Activated naive CD8-positive, alpha-beta T cell treated with anti-CD3 and anti-CD28 coated beads, Interleukin-2, amount 10 ng/mL, durations not matched to agents 7 days and 5 days (primary cell): ENCODE measurements at regions not wholly inside any gene's neighbourhood (a gene's known extent, or its start where the extent isn't known, plus 50 kb on each side); places are given as distances from the start of the nearest gene placed in this dataset.

ENCODE experiments used
- ATAC-seq: fragments of 150-1000 bp; cut with Tn5 transposase; one replicate; pipeline ENCODE4 v1.10.0; 2021; ENCODE audit warnings: low read depth, moderate library complexity
- POLR2A ChIA-PET: fragments of 350-600 bp; sonication (Branson Sonifier 250); formaldehyde crosslinking; loops from one replicate; lab custom pipeline; 2021; ENCODE audit warnings: antibody characterized with exemption; lab: Charles Lee
- DNase-seq: peaks from one replicate; pipeline ENCODE4 v3.0.0; 2021
- H3K27ac Mint-ChIP-seq: one replicate; pipeline ENCODE4 v1.8.0; 2022; ENCODE audit warnings: mild to moderate bottlenecking, mixed read lengths
- H3K27me3 Mint-ChIP-seq: one replicate; pipeline ENCODE4 v1.8.0; 2022; ENCODE audit warnings: mild to moderate bottlenecking, moderate library complexity, mixed read lengths
- H3K36me3 Mint-ChIP-seq: one replicate; pipeline ENCODE4 v1.8.0; 2021; ENCODE audit warnings: mild to moderate bottlenecking, mixed read lengths
- H3K4me1 Mint-ChIP-seq: one replicate; pipeline ENCODE4 v1.8.0; 2021; ENCODE audit warnings: mixed read lengths
- H3K4me3 Mint-ChIP-seq: one replicate; pipeline ENCODE4 v1.8.0; 2022; ENCODE audit warnings: mild to moderate bottlenecking, moderate library complexity, mixed read lengths
- H3K9me3 Mint-ChIP-seq: one replicate; pipeline ENCODE4 v1.8.0; 2021; ENCODE audit warnings: mixed read lengths

DNA sequence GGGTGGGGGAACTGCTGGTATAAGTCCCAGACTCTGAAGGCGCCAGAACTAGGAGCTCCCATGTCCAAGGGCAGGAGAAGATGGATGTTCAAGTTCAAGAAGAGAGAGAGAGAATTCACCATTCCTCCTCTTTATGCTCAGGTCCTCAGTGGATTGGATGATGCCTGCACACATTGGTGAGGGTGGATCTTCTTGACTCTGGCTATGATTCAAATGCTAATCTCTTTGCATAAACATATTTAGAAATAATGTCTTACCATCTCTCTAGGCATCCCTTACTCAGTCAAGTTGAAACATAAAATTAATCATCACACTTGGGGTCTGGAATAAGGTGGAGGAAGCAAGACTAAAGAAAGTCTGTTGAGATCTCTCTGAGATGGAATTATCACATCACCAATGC, 210.6 kb upstream of the CHST9 start:
- Mint-ChIP-seq H3K27me3 (no peaks in the 10 kb centered on the region), H3K4me3 (no peak overlapping the region), H3K36me3 (no peaks in the 10 kb centered on the region), H3K9me3 (peaks cover 2% of the 10 kb centered on the region), H3K27ac (no peak overlapping the region), H3K4me1 (no peaks in the 10 kb centered on the region)
- ATAC-seq (no peak), DNase-seq (no peak)
- POLR2A ChIA-PET, result no interaction called here

DNA sequence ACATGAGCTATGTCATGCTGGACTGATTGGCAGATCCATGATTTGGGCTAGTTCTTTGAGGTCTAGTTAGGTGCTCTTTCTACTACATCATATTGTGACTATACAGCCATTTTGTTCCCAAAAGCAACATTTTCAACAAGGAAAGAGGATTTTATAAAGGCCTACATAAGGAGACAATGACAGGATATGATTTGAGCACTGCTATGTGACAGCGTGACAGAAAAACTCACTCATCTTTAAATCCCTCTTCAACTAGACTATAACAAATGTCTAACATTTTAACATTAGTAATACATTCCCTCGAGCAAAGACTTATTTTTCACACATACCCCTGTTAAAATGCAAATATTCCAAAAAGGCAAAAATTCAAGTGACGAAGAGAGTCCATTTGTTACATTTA, 209.6 kb upstream of the CHST9 start:
- POLR2A ChIA-PET, result no interaction called here
- H3K36me3 Mint-ChIP-seq, result no peaks in the 10 kb centered on the region
- no peak overlapping the region for H3K27ac Mint-ChIP-seq
- ATAC-seq (no peak), DNase-seq (no peak)
- no peaks in the 10 kb centered on the region for H3K4me1 Mint-ChIP-seq
- no peak overlapping the region for H3K4me3 Mint-ChIP-seq
- no peaks in the 10 kb centered on the region for H3K27me3 Mint-ChIP-seq
- peaks cover 2% of the 10 kb centered on the region for H3K9me3 Mint-ChIP-seq

DNA sequence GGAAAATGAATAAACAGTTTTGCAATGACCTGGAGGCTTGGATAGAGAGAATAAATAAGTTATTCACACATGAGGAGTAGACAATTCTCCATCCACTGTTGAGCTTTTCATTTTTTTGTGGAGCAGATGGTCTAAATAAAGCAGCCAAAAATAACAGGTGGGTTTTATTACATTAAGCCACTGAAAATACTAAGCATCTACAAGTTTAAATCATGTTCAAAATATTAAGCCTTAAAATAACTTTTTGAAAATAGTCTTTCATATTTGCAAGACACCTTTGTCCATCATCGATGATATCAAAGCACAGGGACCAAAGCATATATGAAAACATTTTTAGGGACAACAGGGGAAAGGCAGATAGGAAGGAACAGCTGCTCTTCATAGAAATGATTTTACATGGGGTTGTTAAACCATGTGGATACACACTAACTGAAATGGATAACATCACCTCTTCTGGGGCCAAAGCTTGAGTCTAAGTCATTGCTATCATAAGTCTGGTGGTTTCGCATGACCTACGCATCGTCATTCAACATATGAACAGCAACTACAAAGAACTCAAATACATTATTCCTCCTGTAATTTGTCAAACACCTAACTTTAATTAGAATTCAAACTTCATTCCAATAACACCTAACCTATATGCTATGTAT, 197.6 kb upstream of the CHST9 start:
- Mint-ChIP-seq H3K36me3 (no peaks in the 10 kb centered on the region), H3K9me3 (peaks cover 6% of the 10 kb centered on the region), H3K4me1 (no peaks in the 10 kb centered on the region), H3K4me3 (no peak overlapping the region), H3K27ac (no peak overlapping the region), H3K27me3 (no peaks in the 10 kb centered on the region)
- ATAC-seq (no peak), DNase-seq (no peak)
- POLR2A ChIA-PET, result no interaction called here

DNA sequence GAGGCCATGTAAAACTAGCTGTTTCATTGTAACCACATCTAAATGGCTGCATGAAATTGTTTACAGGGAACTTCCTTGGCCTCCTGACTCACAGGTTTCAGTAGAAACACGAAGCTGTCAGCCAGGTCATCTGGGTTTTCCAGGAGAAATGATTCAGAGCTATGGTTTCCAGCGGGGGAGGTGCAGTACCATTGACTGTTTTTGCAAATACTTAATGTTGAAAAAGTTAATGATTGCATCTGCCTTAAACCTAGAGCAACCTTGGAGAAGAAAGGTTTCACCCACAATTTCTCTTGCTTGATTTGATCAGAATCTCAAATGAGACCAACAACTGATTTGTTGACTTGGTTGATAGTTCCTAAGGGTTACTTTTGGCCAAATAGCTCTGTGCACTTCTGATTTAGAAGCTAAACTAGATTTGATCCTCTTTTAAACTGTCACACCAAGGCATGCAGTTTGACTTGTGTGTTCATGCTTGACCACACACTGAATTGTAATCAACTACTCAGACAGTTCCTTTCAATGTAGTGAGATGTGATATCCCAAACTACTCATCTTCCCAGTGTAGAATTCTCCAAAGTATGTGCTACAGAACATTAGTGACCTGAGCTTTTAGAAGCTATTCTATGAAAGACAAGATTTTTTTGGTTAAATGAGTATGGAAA, 193.5 kb upstream of the CHST9 start:
- Mint-ChIP-seq H3K4me1 (no peaks in the 10 kb centered on the region), H3K27ac (no peak overlapping the region), H3K27me3 (no peaks in the 10 kb centered on the region), H3K9me3 (peaks cover 4% of the 10 kb centered on the region), H3K36me3 (no peaks in the 10 kb centered on the region), H3K4me3 (no peak overlapping the region)
- ATAC-seq (no peak), DNase-seq (no peak)
- POLR2A ChIA-PET, result no interaction called here

DNA sequence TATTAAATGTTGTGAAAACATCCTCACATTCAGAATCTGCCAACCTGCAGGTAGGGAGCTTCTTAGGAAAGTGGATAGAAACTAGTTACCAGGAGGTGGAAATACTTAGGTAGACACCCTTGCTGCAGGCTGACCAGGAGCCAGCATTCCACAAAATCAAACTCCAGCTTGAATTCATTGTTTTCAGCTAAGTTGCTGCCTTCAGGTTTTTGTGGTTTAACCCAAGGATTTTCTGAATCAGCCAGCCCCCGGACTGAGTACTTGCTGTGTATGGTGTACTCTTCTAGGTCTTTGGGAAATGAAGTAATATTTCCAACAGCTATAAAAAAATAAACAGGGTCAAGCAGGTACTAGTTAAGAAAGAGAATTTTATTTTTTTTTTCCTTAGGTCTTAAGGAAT, 192.1 kb upstream of the CHST9 start:
- Mint-ChIP-seq H3K27me3 (no peaks in the 10 kb centered on the region), H3K4me3 (no peak overlapping the region), H3K27ac (no peak overlapping the region), H3K9me3 (peaks cover 6% of the 10 kb centered on the region), H3K36me3 (no peaks in the 10 kb centered on the region), H3K4me1 (no peaks in the 10 kb centered on the region)
- POLR2A ChIA-PET, result no interaction called here
- ATAC-seq (no peak), DNase-seq (no peak)

DNA sequence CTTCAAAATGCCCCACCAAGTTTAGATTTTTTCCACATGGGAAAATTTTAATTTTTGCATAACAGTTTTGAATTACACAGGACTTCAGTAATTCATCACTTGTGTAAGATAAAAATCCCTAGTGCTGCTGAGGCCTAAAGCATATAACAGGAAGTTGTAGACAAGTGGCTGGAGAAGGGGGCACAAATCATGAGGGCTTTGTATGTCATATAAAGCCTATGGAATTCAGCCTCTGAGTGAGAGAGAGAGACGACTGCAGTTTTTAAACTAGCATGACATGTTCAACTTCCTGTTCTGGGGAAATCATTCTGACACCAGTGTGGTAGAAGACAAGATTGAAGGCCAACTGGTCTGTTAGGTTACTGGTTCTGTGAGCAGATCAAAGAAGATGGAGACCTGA, 187.3 kb upstream of the CHST9 start:
- Mint-ChIP-seq H3K4me3 (no peak overlapping the region), H3K9me3 (peaks cover 6% of the 10 kb centered on the region)

DNA sequence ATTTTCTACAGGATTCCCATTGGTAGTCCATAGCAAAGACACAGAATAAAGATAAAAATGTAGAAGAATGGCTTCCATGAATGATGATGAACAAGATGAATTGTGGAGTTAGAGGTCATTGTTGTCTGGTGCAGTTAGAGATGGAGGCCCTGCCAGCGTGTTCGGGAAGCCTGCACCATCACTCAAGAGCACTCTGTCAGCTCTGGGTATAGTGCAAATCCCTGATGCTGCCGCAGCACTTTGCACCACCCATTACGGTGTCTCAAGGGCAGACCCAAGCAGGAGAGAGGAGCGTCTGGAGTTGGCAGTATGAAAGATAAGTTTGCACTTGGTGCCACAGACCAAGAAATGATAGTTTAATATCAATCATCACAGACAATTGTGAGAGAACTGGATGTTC, 181.6 kb upstream of the CHST9 start:
- POLR2A ChIA-PET, result no interaction called here
- no peak for DNase-seq

More for the DNA sequence above, 187.3 kb upstream of the CHST9 start:
- POLR2A ChIA-PET, result no interaction called here
- no peak for ATAC-seq
- no peaks in the 10 kb centered on the region for H3K4me1 Mint-ChIP-seq
- no peak overlapping the region for H3K27ac Mint-ChIP-seq
- H3K36me3 Mint-ChIP-seq, result no peaks in the 10 kb centered on the region
- H3K27me3 Mint-ChIP-seq, result no peaks in the 10 kb centered on the region
- no peak for DNase-seq

DNA sequence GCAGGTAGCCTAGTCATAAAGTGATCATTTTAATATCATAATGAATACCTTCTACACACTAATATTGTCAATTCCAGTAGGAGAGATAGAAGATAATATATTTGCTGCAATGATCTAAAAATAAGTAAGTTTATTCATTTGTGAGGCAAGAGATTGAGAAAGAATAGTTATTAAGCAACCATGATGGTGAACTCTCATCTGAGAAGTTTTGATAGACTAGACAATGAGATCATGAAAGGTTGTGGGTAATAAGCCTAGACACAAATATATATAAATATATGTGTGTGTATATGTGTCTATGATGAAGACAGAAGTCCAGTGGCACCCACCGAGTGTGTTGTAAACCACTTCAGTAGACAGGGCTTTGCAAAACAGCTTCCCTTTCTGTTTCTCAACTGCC, 181.0 kb upstream of the CHST9 start:
- Mint-ChIP-seq H3K4me1 (no peaks in the 10 kb centered on the region), H3K9me3 (no peaks in the 10 kb centered on the region), H3K27me3 (no peaks in the 10 kb centered on the region), H3K36me3 (no peaks in the 10 kb centered on the region), H3K4me3 (no peak overlapping the region), H3K27ac (no peak overlapping the region)
- ATAC-seq, result no peak
- POLR2A ChIA-PET, result no interaction called here
- no peak for DNase-seq

More for the DNA sequence above, 181.6 kb upstream of the CHST9 start:
- H3K36me3 Mint-ChIP-seq, result no peaks in the 10 kb centered on the region
- no peak overlapping the region for H3K27ac Mint-ChIP-seq
- no peaks in the 10 kb centered on the region for H3K4me1 Mint-ChIP-seq
- H3K4me3 Mint-ChIP-seq, result no peak overlapping the region
- ATAC-seq, result no peak
- H3K9me3 Mint-ChIP-seq, result peaks cover 2% of the 10 kb centered on the region
- H3K27me3 Mint-ChIP-seq, result no peaks in the 10 kb centered on the region

DNA sequence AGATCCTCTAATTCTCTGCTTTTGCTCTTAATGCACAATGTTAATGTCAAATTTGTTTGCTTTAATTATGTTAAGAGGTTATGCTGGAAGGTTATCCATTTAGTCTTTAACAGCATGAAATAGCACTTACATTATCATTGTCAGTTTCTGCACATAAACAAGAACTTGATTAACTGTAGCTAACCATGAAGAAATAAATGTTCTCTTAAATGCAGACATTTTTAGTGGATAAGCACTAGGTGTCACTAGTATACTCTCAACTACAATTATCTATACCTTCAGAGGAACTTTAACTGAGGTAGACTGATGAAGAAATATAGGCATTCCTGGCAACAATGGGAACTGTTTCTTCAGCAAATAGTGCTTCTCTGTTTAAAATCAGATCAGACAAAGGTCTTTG, 178.8 kb upstream of the CHST9 start:
- ATAC-seq (no peak), DNase-seq (no peak)
- Mint-ChIP-seq H3K4me3 (no peak overlapping the region), H3K4me1 (no peaks in the 10 kb centered on the region), H3K36me3 (no peaks in the 10 kb centered on the region), H3K9me3 (no peaks in the 10 kb centered on the region), H3K27ac (no peak overlapping the region), H3K27me3 (no peaks in the 10 kb centered on the region)
- POLR2A ChIA-PET, result no interaction called here

DNA sequence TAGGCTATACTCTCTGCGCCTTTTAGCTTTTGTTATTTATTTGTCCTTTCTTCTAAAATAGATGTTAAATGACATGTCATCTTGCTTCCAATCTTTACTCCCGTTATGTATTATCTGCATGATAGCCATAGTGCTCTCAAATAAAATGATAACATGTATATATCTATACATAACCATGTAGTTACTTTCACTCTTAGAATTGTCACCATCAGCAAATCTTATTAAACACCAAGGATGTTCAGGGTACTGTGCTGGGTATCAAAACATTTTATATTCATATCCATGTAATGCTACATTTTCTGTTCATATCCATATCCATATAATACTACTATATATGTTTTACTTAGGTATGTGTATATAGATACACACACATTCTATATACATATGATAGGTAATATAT, 176.4 kb upstream of the CHST9 start:
- Mint-ChIP-seq H3K4me1 (no peaks in the 10 kb centered on the region), H3K27me3 (no peaks in the 10 kb centered on the region), H3K9me3 (peaks cover 3% of the 10 kb centered on the region), H3K36me3 (no peaks in the 10 kb centered on the region), H3K27ac (no peak overlapping the region), H3K4me3 (no peak overlapping the region)
- POLR2A ChIA-PET, result no interaction called here
- ATAC-seq (no peak), DNase-seq (no peak)

DNA sequence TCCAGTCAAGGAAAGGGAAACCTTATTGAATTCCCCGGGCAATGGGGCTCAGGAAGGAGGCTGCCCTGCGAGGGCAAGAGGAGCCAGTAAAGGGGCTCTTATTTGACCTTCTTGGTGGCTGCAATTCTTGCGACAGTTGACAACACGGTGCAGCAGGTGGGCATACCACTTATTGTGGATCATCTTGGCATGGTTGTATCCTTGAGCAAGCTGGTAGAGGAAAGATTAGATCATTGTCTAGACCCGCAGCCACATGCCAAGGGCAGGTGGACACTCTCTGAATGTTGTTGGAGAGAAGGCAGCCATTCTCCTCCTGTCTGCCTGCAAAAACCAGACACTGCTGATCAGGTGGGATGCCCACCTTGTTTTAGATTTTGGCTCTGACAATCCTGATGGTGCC, 170.2 kb upstream of the CHST9 start:
- POLR2A ChIA-PET, result no interaction called here
- Mint-ChIP-seq H3K4me3 (no peak overlapping the region), H3K27me3 (no peaks in the 10 kb centered on the region), H3K27ac (no peak overlapping the region), H3K9me3 (peaks cover 10% of the 10 kb centered on the region), H3K4me1 (no peaks in the 10 kb centered on the region), H3K36me3 (no peaks in the 10 kb centered on the region)
- ATAC-seq, result no peak
- DNase-seq, result no peak

DNA sequence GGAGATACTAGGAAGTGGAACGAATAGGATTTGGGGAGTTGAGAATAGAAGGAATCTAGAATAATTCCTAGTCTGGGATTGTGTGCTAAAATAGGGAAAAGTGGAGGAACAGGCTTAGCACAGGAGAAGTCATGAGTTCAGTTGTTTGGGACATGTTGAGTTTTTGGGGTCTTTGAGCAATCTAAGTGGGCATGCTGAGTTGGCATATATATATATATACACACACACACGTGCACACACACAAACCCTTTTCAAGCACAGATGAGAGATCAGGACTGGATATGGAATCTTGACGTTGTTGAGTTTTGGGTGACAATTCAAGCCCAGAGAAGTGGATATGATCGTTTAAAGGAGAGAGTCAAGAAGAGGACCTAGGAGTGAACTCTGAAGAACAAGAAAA, 168.2 kb upstream of the CHST9 start:
- Mint-ChIP-seq H3K27me3 (no peaks in the 10 kb centered on the region), H3K4me1 (no peaks in the 10 kb centered on the region), H3K9me3 (peaks cover 10% of the 10 kb centered on the region), H3K36me3 (no peaks in the 10 kb centered on the region), H3K27ac (no peak overlapping the region), H3K4me3 (no peak overlapping the region)
- ATAC-seq (no peak), DNase-seq (no peak)
- POLR2A ChIA-PET, result no interaction called here

DNA sequence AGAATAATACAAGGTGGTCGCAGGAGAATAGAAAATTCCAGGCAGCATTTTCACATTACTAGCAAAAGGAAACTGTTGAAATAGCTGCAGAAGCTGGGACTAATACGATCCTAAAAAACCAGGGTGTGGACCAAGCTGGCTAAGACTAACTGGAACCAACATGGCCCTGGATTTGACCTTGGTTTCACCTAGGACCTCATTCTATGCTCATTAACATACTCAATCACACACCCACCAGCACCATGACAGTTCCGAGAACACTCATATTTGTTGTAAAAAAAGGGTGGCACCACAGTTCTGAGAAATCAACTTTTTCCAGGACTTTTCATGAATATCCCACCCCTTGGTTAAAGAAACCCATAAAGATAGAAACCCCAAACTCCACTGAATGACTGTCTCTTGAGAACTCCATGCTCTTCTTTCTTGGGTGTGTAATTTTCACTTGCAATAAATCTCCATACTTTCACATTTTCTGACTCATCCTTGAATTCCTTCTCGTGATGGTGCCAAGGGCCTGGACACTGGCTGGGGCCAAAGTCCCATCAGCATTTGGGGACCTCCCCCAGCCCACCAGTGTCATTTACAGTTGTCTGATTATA, 164.3 kb upstream of the CHST9 start:
- Mint-ChIP-seq H3K4me1 (no peaks in the 10 kb centered on the region), H3K9me3 (peaks cover 7% of the 10 kb centered on the region), H3K27me3 (no peaks in the 10 kb centered on the region), H3K27ac (no peak overlapping the region), H3K4me3 (no peak overlapping the region), H3K36me3 (no peaks in the 10 kb centered on the region)
- POLR2A ChIA-PET, result no interaction called here
- ATAC-seq, result no peak
- DNase-seq, result no peak

DNA sequence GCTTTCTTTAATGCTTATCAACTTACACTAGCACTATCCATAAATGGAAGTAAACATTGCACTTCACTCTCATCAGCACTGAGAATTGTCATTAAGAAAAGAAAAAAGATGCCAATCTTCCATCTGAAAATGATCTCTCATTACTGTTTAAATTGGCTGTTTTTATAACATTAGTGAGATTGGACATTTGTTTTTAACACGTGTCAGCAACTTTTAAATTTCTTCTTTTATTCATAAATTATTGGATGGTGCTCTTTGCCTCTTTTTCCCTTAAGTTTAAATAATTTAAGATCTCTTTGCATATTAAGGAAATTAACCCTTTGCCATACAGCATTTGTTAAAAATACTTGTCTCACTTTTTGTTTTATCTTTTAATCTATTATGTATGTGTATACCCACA, 146.5 kb upstream of the CHST9 start:
- no peak for ATAC-seq
- no peaks in the 10 kb centered on the region for H3K4me1 Mint-ChIP-seq
- peaks cover 3% of the 10 kb centered on the region for H3K9me3 Mint-ChIP-seq
- H3K36me3 Mint-ChIP-seq, result no peaks in the 10 kb centered on the region
- H3K27ac Mint-ChIP-seq, result no peak overlapping the region
- no peak for DNase-seq
- no peaks in the 10 kb centered on the region for H3K27me3 Mint-ChIP-seq
- POLR2A ChIA-PET, result no interaction called here
- H3K4me3 Mint-ChIP-seq, result no peak overlapping the region
